DMS153 (cell line): ENCODE measurements at regions not wholly inside any gene's neighbourhood (a gene's known extent, or its start where the extent isn't known, plus 50 kb on each side); places are given as distances from the start of the nearest gene placed in this dataset.

ENCODE experiments used
- DNase-seq: peaks from one replicate; lab custom pipeline; 2025; lab: John Stamatoyannopoulos, UW

- no peak for DNase-seq
These were observed 67.6 kb downstream of the NMUR2 start for GRCh38 chr5:152337484-152337883.

GRCh38 chr5:152335461-152335860 is 69.6 kb downstream of the NMUR2 start:
- no peak for DNase-seq

DNA sequence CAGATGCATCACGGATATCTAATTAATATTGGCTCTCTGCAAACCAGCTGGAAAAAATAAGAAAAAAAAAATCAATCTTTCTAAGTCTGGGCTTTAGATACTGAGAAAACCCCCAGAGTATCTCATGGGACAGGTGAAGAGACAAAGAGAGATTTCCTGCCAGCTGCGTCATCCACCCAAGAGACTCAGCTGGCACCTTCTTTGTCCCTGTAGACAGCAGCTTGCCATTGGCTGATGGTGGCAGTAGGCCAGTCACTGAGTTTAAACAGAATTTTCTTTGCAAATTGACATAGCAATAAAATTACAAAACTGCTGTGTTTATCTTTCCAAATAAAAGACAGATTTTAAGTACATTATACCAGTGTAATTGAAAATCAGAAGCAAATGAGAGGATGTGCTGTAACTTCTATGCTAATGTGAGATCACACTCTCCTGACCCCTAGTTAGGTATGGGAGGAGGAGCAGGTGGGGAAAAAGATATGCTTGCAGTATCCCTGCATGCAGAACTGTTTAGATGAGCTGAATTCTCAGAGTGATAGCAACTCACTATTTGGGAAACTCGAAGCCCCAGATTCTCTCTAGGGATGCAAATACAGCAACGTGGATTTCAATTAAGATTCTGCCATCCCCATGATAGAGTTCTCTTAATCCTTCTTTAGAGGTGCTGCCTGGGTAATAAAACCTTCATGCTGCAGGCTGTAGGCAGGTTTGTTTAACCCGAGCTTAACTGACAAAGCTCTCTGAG is 72.2 kb downstream of the NMUR2 start:
- peak; percentile 83 for DNase-seq

DNA sequence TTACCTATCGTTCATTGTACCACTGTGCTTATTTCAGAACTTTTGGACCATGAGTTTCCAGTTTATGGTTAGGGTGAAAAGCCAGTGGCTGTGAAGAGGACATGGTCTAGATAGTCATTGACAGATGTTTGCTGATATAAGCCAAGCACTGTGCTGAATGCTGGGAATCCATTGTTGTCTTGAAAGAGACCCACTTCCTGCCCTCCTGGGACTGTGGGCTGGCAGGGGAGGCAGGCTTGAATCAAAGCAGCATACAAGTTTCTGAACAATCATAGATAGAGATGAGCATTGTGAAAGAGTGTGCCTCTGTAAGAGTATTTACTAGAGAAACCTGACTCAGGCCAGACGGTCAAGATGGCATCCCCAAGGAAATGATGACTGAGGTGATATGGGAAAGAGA is 73.4 kb downstream of the NMUR2 start:
- DNase-seq = no peak

DNA sequence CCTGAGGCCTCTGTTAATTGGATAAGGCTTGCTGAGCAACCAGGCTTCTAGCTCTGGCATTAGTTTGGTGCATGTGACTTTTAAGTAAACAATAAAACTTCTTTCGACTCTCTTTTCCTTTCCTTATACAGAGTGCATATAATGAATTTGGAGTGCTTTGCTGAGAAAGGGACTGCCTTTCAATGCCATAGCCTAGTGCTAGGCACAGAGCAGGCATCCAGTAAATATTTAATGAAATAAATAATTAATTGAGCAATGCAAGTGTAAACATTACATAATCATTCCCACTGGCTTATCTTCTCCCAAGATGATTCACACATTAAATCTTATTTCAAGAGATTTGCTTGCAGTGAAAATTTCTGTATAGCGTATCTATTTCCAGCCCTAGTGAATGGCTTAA is 74.1 kb downstream of the NMUR2 start:
- no peak for DNase-seq

GRCh38 chr5:152329761-152330283 is 75.3 kb downstream of the NMUR2 start:
- no peak for DNase-seq

- peak; percentile 83 for DNase-seq
These were observed 75.9 kb downstream of the NMUR2 start for GRCh38 chr5:152329207-152329606.

DNA sequence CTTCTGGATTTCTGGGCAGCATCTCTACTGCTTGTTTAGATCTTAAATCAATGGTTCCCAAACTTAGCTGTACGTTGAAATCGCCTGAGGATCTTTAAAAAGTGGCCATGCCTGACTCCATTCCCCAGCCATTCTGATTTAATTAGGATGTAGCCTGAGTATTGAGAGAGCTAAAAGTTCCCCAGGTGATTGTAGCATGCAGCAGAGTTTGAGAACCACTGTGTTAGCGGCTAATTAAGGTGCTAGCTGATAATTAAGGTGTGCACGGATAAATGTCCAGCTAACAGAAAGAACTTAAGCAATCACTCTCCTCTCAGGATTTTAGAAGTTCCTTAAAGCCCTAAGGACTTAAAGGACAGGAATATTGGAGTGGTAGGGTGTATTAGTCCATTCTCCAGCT is 89.1 kb downstream of the NMUR2 start:
- no peak for DNase-seq

- no peak for DNase-seq
These were observed 90.8 kb downstream of the NMUR2 start for GRCh38 chr5:152314196-152314829.

DNA sequence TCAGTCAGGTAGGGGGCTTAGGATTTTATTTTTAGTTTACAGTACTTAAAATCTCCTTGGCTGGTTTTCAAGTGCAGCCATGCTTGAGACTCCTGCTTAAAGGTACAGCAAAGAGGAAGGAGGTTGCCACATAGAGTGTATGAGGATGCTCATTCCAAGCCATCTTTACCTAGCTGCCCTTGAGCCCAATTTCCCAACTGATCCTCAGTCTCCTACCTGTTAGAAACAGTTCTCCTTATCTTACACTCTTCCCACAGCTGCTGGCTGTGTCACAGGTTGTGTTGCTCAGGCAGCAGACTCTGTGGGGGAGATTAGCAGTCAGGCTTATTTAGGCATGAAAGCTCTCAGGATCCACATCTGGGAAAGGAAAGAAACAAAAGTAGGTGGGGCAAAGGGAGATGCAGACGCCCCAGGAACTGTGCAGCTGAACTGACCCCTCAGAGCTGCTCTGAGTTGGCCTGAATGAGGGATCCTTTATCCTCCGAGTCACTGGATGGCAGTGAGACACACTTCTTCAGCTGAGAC is 95.1 kb downstream of the NMUR2 start:
- DNase-seq = no peak

GRCh38 chr5:152306386-152306785 is 98.7 kb downstream of the NMUR2 start:
- no peak for DNase-seq

DNA sequence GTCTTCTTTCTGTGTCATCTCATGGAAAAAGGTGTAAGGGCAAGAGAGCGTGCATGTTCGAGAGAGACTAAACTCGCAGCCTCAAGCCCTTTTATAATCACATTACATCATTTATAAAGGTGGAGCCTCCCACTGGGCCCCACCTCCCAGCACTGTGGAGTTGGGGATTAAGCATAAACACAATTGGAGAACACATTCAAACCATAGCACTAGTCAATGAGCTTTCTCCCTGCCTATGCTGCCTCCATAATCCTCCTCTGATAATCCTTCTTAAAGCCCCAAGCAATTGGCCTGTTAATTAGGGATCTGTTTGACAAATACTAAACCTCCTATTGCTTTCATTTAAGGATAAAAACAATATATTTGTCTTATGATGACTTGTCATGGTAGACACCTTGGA is 99.6 kb downstream of the NMUR2 start:
- DNase-seq = no peak

GRCh38 chr5:152303841-152304240 is 101.2 kb downstream of the NMUR2 start:
- no peak for DNase-seq

DNA sequence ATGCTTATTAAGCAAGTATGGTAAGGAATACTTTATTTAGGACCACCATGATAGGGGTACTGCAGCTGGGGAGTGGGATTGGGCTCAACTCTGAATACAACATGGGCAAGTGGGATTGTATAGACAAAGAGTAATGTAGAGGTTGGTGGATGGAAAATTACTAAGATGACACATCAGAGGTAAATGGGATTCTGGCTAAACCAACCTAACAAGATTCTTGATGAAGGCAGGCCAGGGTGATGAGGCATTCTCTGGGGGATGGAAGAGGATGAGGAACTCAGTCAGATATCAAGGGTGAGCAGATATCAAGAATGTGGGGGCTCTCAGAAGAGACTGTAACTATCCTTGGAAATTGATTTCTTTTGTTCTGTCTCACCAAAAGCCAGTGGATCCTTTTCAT is 107.2 kb downstream of the NMUR2 start:
- DNase-seq = no peak

DNA sequence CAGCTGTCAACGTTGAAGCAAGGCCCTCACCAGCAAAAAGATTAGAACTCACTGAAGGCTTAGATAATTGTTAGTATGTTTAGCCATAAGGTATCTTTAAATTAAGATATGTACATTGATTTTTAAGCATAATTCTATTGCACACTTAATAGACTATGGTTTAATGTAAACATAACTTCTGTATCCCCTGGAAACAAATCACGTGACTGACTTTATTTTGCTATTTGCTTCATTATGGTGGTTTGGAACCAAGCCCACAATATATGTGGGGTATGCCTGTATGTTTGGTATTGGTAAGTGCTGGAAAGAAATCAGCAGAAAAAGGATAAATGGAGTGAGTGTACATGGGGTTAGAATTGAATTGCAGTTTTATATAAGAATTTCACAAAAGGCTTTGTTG is 111.9 kb downstream of the NMUR2 start:
- no peak for DNase-seq

GRCh38 chr5:152290181-152290580 is 114.9 kb downstream of the NMUR2 start:
- DNase-seq = no peak

DNA sequence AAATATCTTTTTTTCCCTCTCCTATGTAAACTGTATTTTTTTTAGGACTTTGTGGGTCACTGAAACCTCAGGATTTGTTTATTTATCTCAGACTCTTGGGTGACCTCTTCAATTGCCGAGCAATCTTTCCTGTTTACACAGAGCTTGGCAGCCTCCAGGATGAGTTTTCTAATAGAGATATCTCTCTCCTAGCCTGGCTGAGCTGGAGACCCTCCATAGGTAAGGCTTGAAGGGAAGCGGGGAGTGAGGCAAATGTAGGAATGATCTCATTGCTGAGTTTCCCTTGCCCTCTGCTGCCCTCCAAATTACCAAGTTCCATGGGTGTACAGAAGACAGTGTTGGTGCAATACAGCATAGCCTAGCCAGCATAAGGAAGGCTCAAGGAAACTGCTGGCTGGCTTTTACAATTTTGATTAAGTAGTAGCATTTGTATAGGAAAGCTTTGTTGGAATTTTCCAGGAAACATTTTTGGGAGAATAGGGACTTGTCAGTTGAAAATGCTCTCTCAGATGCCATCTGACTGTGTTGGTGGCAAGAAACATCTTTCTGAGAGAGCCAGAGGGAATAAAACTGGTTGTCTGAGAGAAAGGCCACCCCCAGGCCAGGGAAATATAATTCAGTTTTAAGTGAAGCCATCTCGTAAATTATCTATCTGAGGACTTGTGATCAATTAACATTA is 116.0 kb downstream of the NMUR2 start:
- no peak for DNase-seq

- DNase-seq = no peak
These were observed 116.6 kb downstream of the NMUR2 start for GRCh38 chr5:152288499-152288898.

GRCh38 chr5:152285764-152286163 is 119.3 kb downstream of the NMUR2 start:
- DNase-seq = no peak

DNA sequence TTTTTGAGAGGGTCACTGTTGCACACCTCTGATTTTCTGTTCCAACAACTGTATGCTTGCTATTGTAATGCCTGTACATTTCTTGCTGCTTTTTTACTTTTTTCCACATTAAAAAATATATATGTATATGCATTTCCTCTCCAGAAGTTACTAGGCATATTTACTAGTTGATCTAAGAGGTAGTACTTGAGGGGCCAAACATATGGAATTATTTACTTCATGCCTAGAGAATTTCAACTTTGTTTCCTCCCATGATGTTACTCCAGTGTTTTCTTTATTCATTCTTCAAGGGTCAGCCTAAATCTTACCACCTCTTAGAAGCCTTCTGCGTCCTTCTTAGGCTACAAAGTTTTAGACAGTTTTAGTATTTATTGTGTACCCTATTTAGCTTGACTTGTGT is 122.7 kb downstream of the NMUR2 start:
- DNase-seq = no peak

DNA sequence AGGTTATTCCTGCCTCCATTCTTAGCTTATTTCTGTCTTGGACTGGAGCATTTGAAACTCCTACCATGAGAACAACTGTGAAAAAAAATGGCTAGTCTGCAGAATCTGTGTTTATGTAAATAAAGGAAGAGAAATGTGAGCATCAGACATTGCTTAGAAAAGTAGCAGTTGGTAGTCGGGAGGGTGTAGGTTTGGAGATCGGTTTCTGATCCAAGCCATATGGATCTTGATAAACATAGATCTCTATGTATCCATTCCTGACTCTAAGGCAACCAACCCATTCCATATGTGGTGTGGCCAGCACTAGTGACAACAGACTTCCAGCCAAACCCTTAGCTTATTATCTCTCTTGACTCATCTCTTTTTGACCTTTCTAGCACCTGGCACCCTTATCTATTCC is 127.1 kb downstream of the NMUR2 start:
- DNase-seq = no peak

DNA sequence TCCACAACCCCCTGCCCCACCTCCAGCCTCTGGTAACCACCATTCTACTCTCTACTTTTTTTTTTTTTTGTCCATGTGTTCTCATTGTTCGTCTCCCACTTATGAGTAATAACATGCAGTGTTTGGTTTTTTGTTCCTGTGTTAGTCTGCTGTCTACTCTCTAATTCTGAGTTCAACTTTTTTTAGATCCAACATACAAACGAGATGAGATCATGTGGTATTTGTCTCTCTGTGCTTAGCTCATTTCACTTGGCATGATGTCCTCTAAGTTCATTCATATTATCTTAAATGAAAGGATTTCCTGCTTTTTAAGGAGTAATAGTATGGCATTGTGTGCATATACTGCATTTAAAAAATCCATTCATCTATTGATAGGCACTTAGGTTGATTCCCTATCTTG is 130.9 kb downstream of the NMUR2 start:
- no peak for DNase-seq

GRCh38 chr5:152271420-152271819 is 133.7 kb downstream of the NMUR2 start:
- peak; percentile 47 for DNase-seq
